ENCODE measurements at regions not wholly inside any gene's neighbourhood (a gene's known extent, or its start where the extent isn't known, plus 50 kb on each side); places are given as distances from the start of the nearest gene placed in this dataset.

DNA sequence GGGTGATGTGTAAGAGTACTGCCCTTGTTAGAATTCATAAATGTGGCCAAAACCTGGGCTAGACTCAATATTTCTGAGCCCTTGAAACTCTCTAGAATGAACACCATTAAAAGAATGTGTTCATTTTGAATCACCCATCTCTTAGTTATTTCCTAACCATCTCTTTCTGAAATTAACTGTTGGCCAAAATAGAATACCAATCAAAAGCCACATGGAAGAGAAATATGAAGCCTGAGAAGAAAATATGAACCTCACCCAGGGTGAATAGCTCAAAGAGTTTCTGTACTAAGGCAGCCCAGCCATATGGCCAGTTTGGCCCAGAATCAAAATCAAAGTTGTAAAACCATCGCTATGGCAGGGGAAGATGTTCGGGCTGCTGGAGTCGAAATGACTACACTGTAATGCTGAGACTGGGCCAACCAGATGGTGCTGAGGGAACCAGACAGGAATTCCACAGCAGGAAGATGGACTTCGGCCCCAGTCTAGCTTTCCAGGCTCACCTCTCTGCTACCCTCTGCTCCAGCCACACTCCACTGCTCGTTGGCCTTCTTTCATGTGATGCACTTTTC lies 154.3 kb upstream of the ZFHX3 start:
- DNase-seq: no peak

GRCh38 chr16:73199214-73199613 lies 151.3 kb upstream of the ZFHX3 start:
- DNase-seq: no peak

- DNase-seq: no peak
These were observed 150.6 kb upstream of the ZFHX3 start for GRCh38 chr16:73198481-73198880.

DNA sequence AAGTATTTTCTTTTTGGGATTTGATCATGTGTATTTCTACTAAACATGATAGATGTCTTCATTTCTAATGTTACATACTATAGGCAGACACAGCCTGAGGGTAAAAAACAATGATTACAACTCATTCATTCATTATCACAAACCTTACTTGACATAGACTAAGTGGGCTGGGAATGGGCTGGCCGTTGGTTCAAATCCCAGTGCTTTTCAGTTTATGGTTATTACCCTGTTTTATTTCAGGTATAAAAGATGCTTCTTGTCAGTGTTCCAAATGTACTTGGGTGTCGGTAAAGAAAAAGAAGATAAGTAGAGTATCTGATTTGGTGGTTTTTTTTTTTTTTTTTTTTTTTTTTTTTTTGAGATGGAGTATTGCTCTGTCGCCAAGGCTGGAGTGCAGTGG lies 149.7 kb upstream of the ZFHX3 start:
- no peak for DNase-seq

DNA sequence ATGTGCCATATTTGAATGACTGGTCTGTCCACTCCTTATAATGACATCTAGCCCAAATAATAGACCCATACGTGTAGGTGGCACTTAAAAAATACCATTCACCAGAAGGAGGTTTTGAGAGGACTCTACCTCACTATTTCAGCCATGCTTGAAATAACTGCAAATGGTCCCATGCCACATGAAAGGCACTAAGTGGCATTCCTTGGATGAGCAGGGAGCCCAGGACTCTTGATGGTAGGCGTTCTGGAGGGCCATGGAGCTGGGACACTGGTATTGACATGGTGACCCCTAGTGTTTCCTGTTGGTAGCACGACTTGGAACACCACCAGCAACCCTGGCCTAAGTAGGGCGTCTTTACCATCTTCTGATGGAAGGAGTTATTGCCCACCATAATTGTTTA lies 148.7 kb upstream of the ZFHX3 start:
- peak; percentile 6 for DNase-seq

DNA sequence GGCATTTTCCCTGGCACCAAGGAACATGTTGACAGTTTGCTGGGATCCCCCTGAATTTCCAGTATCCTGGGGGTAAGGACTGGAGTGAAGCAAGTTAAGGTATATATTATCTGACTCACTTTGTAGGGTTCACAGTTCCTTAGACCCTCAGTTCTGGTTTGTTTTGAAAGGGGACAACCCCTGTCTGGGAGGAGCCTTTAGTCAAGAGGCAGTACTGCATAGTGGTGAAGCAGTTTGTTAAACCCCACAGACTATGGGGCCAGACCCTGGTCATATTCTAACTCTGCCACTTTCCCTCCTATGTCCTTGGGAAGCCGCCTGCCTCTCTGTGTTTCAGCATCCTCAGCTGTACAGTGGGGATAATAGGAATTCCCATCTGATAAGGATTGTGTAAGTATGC lies 145.5 kb upstream of the ZFHX3 start:
- DNase-seq: no peak

GRCh38 chr16:73192232-73192894 lies 144.4 kb upstream of the ZFHX3 start:
- DNase-seq: no peak

GRCh38 chr16:73191660-73192046 lies 143.7 kb upstream of the ZFHX3 start:
- DNase-seq: no peak

- no peak for DNase-seq
These were observed 143.0 kb upstream of the ZFHX3 start for GRCh38 chr16:73190688-73191659.

- no peak for DNase-seq
These were observed 142.3 kb upstream of the ZFHX3 start for GRCh38 chr16:73190256-73190655.

- no peak for DNase-seq
These were observed 141.2 kb upstream of the ZFHX3 start for GRCh38 chr16:73189136-73189535.

GRCh38 chr16:73186752-73187601 lies 139.0 kb upstream of the ZFHX3 start:
- DNase-seq: no peak

DNA sequence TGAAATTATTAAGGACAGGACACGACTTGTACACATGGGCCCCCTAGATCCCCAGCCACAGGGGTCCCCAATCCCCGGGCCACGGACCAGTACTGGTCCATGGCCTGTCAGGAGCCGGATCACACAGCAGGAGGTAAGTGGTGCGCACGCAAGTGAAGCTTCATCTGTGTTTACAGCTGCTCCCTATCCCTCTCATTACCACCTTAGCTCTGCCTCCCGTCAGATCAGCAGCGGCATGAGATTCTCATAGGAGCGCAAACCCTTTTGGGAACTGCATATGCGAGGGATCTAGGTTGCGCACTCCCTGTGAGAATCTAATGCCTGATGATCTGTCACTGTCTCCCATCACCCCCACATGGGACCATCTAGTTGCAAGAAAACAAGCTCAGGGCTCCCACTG lies 137.8 kb upstream of the ZFHX3 start:
- DNase-seq: no peak

GRCh38 chr16:73183611-73184092 lies 135.7 kb upstream of the ZFHX3 start:
- DNase-seq: no peak

DNA sequence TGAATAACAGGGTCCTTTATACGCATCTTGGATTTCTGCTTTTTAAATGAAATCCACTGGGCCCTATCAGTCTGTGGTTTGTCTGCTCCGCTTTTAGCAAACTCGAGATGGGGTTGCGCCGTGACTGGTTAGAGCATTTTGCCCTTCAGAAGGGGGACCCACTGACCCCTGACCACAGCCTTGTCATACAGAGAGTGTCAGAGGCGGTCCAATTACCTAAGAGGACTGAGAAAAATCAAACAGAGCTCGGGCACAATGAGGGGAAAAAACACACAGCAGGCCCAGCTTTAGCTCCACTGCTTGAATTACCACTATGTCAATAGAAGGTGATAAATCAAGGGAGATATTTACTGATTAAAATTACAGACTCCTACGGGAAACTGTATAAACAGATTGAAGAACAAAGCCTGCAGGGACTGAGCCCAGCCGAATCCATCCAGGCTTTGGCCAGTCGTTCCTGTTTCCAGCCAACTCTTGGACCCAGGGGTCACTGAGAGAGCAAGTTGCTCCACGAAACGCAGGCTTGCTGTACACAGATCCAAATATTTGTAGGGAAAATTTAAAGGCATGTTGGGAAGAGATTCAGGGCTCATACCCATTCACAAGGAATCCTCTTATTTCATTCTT lies 131.9 kb upstream of the ZFHX3 start:
- DNase-seq: no peak

- DNase-seq: no peak
These were observed 129.9 kb upstream of the ZFHX3 start for GRCh38 chr16:73177729-73178295.

- no peak for DNase-seq
These were observed 128.7 kb upstream of the ZFHX3 start for GRCh38 chr16:73176577-73177013.

DNA sequence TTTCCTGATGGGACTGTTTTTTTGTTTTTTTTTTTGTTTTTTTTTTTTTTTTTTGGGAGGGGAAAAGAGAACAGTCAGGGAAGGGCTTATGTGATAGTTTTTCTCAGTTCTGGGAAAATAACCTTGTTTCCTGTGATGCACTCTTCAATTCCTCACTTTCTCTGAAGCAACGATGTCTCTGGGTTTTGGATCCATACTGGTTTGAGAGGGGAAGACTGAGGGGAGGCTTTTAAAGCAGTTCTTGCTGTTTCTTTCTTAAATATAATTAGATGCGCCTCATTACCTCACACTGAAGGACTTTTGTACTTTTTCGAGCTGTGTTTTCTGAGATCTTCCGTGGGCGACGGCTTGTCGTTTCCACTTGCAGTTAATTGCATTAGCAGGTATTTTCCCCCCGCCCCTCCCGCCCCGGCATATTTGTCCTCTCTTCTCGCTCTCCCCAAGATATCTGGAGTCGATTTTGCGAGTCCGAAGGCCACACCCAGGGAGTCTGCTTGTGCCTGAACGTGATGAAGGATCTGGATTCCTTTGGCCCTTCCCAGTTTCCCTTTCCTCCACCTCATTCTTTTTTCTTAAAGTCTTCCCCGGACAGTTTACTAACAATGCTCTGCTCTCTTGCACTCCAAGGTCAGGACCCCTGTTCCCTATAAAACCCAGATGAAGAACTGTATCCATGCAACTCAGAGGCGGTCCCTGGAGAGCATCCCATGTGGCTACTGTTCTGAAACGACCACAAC lies 125.2 kb upstream of the ZFHX3 start:
- DNase-seq: no peak

GRCh38 chr16:73172241-73172972 lies 124.5 kb upstream of the ZFHX3 start:
- no peak for DNase-seq

GRCh38 chr16:73171901-73172240 lies 123.9 kb upstream of the ZFHX3 start:
- no peak for DNase-seq

GRCh38 chr16:73171380-73171779 lies 123.5 kb upstream of the ZFHX3 start:
- no peak for DNase-seq
